Pancreas (tissue), 10 donors: ENCODE measurements at regions not wholly inside any gene's neighbourhood (a gene's known extent, or its start where the extent isn't known, plus 50 kb on each side); places are given as distances from the start of the nearest gene placed in this dataset.
A peak's percentile ranks its signal among the peaks of the same experiment; 100 is the strongest.

Source experiments
- ATAC-seq, 4 donors: fragments of 200-7000 bp; cut with Tn5 transposase; one replicate each; pipeline versions ENCODE4 v1.8.0 to v1.9.1; 2020; ENCODE audit warnings: mild to moderate bottlenecking in 4 of 4, moderate library complexity in 4 of 4
- DNase-seq, 6 donors: peaks; one replicate each; pipeline ENCODE4 v3.0.0-alpha.2; 2020
- FAIRE-seq: peaks from 2 replicates; lab custom pipeline; 2012; peaks lifted over from hg19 to GRCh38; lab: Jason Lieb, UNC
- H3K27ac ChIP-seq, 4 donors: fragments of 200-600 bp; sonication (generic); 1 replicate in 3 of 4; 2 replicates in 1 of 4; pipeline versions ENCODE4 v1.5.0 to v1.8.0; 2020
- H3K27me3 ChIP-seq, 4 donors: fragments of 200-600 bp; one replicate each; pipeline ENCODE4 v1.8.0; 2021
- H3K36me3 ChIP-seq, 3 donors: fragments of 200-600 bp; sonication (generic) in 1 of 3; one replicate each; pipeline versions ENCODE4 v1.5.0 to v1.8.0; 2020 to 2021
- H3K4me1 ChIP-seq, 3 donors: fragments of 200-600 bp; one replicate each; pipeline ENCODE4 v1.8.0; 2021
- H3K4me3 ChIP-seq, 4 donors: fragments of 200-600 bp; sonication (generic) in 2 of 4; one replicate each; pipeline versions ENCODE4 v1.5.0 to v1.8.0; 2020 to 2021
- H3K9me3 ChIP-seq, 4 donors: fragments of 200-600 bp; one replicate each; pipeline ENCODE4 v1.8.0; 2021
- CTCF ChIP-seq, 4 donors: fragments of 200-600 bp; sonication (generic) in 3 of 4; IDR thresholded peaks; one replicate each; pipeline versions ENCODE4 v1.5.0 to v1.8.0; 2021; ENCODE audit warnings: antibody characterized with exemption in 4 of 4
- WGBS, 2 donors: extraction: QIAGEN DNeasy Blood & Tissue Kit; methylation state at CpG; one replicate each; pipeline ENCODE4 v1.1.7; 2013; 5-methylcytosine and 5-hydroxymethylcytosine counted together
- intact Hi-C, 3 donors: fragments of 100-400 bp; cut with DNase I; formaldehyde crosslinking; loops; one replicate each; pipeline versions ENCODE4 v1.11.1 to v1.14.2; 2022
- donor health status: healthy with polysubstance abuse.
- donor health status: DM: no; HTN: no; CAD: no; lungs with moderate emphysema.
- donor health status: DM: no; HTN: no; CAD: no.
- donor health status: control.
- donor health status: control.
- donor health status: Bipolar disorder and iron deficiency.
- donor health status: DM: yes; HTN: yes; CAD: no.
- donor health status: DM: no; HTN: no; CAD: no.
- donor health status: DM: no; HTN: no; CAD: no.
- donor health status: DM: yes; HTN: yes; CAD: no.

GRCh38 chr12:98058838-98059237 is 456.6 kb upstream of the TMPO start:
- no peaks in the 10 kb centered on the region for H3K27me3 ChIP-seq
- ATAC-seq (no peak), FAIRE-seq (no peak), DNase-seq (no peak)
- no peak overlapping the region for H3K4me3 ChIP-seq
- H3K9me3 ChIP-seq, result no peaks in the 10 kb centered on the region
- H3K36me3 ChIP-seq, result no peaks in the 10 kb centered on the region
- H3K4me1 ChIP-seq, result no peaks in the 10 kb centered on the region
- no peak for TF ChIP-seq CTCF (IDR thresholded peaks at IDR 0.05)
- no peak overlapping the region for H3K27ac ChIP-seq
- WGBS, 2 donors, result 70 to 83% methylated on average over 3 of the region's 3 CpGs
- intact Hi-C loops, result no loop called here

- Histone ChIP-seq H3K9me3 (no peaks in the 10 kb centered on the region), H3K27ac (no peak overlapping the region), H3K36me3 (no peaks in the 10 kb centered on the region), H3K27me3 (no peaks in the 10 kb centered on the region), H3K4me1 (no peaks in the 10 kb centered on the region), H3K4me3 (no peak overlapping the region)
- no peak for DNase-seq
- 26 to 30% methylated on average over 2 of the region's 2 CpGs for WGBS, 2 donors
- FAIRE-seq, result no peak
- no peak for ATAC-seq
- intact Hi-C loops, result no loop called here
- no peak for TF ChIP-seq CTCF (IDR thresholded peaks at IDR 0.05)
Observed at GRCh38 chr12:98059659-98060343, 455.6 kb upstream of the TMPO start.

GRCh38 chr12:98060411-98060810 is 455.0 kb upstream of the TMPO start:
- DNase-seq, result no peak
- WGBS, 2 donors, result 51 to 56% methylated on average over 1 of the region's 1 CpG
- no peak overlapping the region for H3K27ac ChIP-seq
- no peak for ATAC-seq
- no peaks in the 10 kb centered on the region for H3K27me3 ChIP-seq
- intact Hi-C loops, result no loop called here
- H3K4me1 ChIP-seq, result no peaks in the 10 kb centered on the region
- FAIRE-seq, result no peak
- TF ChIP-seq CTCF (IDR thresholded peaks at IDR 0.05), result no peak
- H3K9me3 ChIP-seq, result no peaks in the 10 kb centered on the region
- no peak overlapping the region for H3K4me3 ChIP-seq
- no peaks in the 10 kb centered on the region for H3K36me3 ChIP-seq

GRCh38 chr12:98062464-98063245 is 452.7 kb upstream of the TMPO start:
- 42 to 46% methylated on average over 11 of the region's 11 CpGs for WGBS, 2 donors
- DNase-seq (no peak), FAIRE-seq (no peak)

More at GRCh38 chr12:98062464-98063245, 452.7 kb upstream of the TMPO start:
- H3K27me3 ChIP-seq, result no peaks in the 10 kb centered on the region
- peak in 2 of 4 donors; percentile 34 to 40 for ATAC-seq
- H3K36me3 ChIP-seq, result no peaks in the 10 kb centered on the region
- no peaks in the 10 kb centered on the region for H3K4me1 ChIP-seq
- H3K9me3 ChIP-seq, result no peaks in the 10 kb centered on the region
- no peak overlapping the region for H3K27ac ChIP-seq
- no peak for TF ChIP-seq CTCF (IDR thresholded peaks at IDR 0.05)
- H3K4me3 ChIP-seq, result no peak overlapping the region
- intact Hi-C loops, result no loop called here
